H9 (cell line): ENCODE measurements at regions not wholly inside any gene's neighbourhood (a gene's known extent, or its start where the extent isn't known, plus 50 kb on each side); places are given as distances from the start of the nearest gene placed in this dataset.

Experiments used
- DNase-seq: peaks from one replicate; pipeline ENCODE4 v3.0.0-alpha.2; 2017
- H2AFZ ChIP-seq: one replicate; pipeline ENCODE4 v1.6.1; 2013; ENCODE audit warnings: mild to moderate bottlenecking, low read length, control low read depth, moderate library complexity
- H2AK5ac ChIP-seq: 2 replicates; pipeline ENCODE4 v1.6.1; 2013; ENCODE audit warnings: low read length, control low read depth, mixed read lengths; ENCODE audit not compliant: insufficient read length
- H2BK120ac ChIP-seq: one replicate; pipeline ENCODE4 v1.6.1; 2013; ENCODE audit warnings: low read depth, mild to moderate bottlenecking, low read length, control low read depth, inconsistent platforms; ENCODE audit not compliant: poor library complexity, severe bottlenecking
- H2BK12ac ChIP-seq: 2 replicates; pipeline ENCODE4 v1.6.1; 2013; ENCODE audit warnings: low read length, control low read depth, mixed read lengths, low read depth; ENCODE audit not compliant: insufficient read length
- H2BK15ac ChIP-seq: 2 replicates; pipeline ENCODE4 v1.6.1; 2013; ENCODE audit warnings: low read depth, low read length, control low read depth
- H2BK20ac ChIP-seq: one replicate; pipeline ENCODE4 v1.6.1; 2013; ENCODE audit warnings: low read depth, mild to moderate bottlenecking, low read length, control low read depth, inconsistent platforms; ENCODE audit not compliant: poor library complexity, severe bottlenecking
- H2BK5ac ChIP-seq: 2 replicates; pipeline ENCODE4 v1.6.1; 2013; ENCODE audit warnings: low read length, control low read depth, mixed read lengths; ENCODE audit not compliant: insufficient read length
- H3K14ac ChIP-seq: 2 replicates; pipeline ENCODE4 v1.6.1; 2013; ENCODE audit warnings: low read length, control low read depth; ENCODE audit not compliant: insufficient read depth
- H3K18ac ChIP-seq: 2 replicates; pipeline ENCODE4 v1.6.1; 2013; ENCODE audit warnings: low read depth, mild to moderate bottlenecking, mixed read lengths, low read length, control low read depth; ENCODE audit not compliant: insufficient read length
- H3K23ac ChIP-seq: 2 replicates; pipeline ENCODE4 v1.6.1; 2013; ENCODE audit warnings: low read length, control low read depth, mixed read lengths, low read depth; ENCODE audit not compliant: insufficient read length
- H3K23me2 ChIP-seq: 2 replicates; pipeline ENCODE4 v1.6.1; 2013; ENCODE audit warnings: low read depth, mild to moderate bottlenecking, mixed read lengths, low read length, control low read depth; ENCODE audit not compliant: insufficient read length, poor library complexity, severe bottlenecking
- H3K27ac ChIP-seq: 2 replicates; pipeline ENCODE4 v1.5.1; 2013; ENCODE audit warnings: low read length, control low read depth, mixed read lengths, low read depth; ENCODE audit not compliant: insufficient read length
- H3K27me3 ChIP-seq: 2 replicates; pipeline ENCODE4 v1.6.1; 2013; ENCODE audit warnings: low read length, control low read depth, inconsistent platforms; ENCODE audit not compliant: insufficient read depth
- H3K4ac ChIP-seq: 2 replicates; pipeline ENCODE4 v1.6.1; 2013; ENCODE audit warnings: low read depth, mild to moderate bottlenecking, control low read depth, inconsistent platforms, low read length, moderate library complexity
- H3K4me1 ChIP-seq: 2 replicates; pipeline ENCODE4 v1.6.1; 2013; ENCODE audit warnings: low read length, control low read depth, inconsistent platforms; ENCODE audit not compliant: insufficient read depth
- H3K4me2 ChIP-seq: 2 replicates; pipeline ENCODE4 v1.6.1; 2013; ENCODE audit warnings: low read length, control low read depth, mixed read lengths; ENCODE audit not compliant: insufficient read length, insufficient read depth
- H3K56ac ChIP-seq: 2 replicates; pipeline ENCODE4 v1.6.1; 2013; ENCODE audit warnings: low read depth, mild to moderate bottlenecking, mixed read lengths, low read length, control low read depth; ENCODE audit not compliant: insufficient read length
- H3K79me1 ChIP-seq: 2 replicates; pipeline ENCODE4 v1.6.1; 2013; ENCODE audit warnings: low read depth, mild to moderate bottlenecking, moderate library complexity, low read length, control low read depth, inconsistent platforms; ENCODE audit not compliant: insufficient read depth, poor library complexity, severe bottlenecking
- H3K79me2 ChIP-seq: 2 replicates; pipeline ENCODE4 v1.6.1; 2013; ENCODE audit warnings: low read length, control low read depth, inconsistent platforms; ENCODE audit not compliant: insufficient read depth
- H3K9ac ChIP-seq: 2 replicates; pipeline ENCODE4 v1.6.1; 2013; ENCODE audit warnings: low read length, control low read depth, mixed read lengths; ENCODE audit not compliant: insufficient read length; ENCODE audit errors: extremely low read depth
- H3K9me3 ChIP-seq: one replicate; pipeline ENCODE4 v1.6.1; 2013; ENCODE audit warnings: low read depth, low read length, inconsistent platforms; ENCODE audit not compliant: control insufficient read depth
- H3T11ph ChIP-seq: one replicate; pipeline ENCODE4 v1.6.1; 2013; ENCODE audit warnings: mild to moderate bottlenecking, low read length, control low read depth, inconsistent platforms
- H4K20me1 ChIP-seq: one replicate; pipeline ENCODE4 v1.6.1; 2013; ENCODE audit not compliant: control insufficient read depth, insufficient read length, insufficient read depth
- H4K5ac ChIP-seq: 2 replicates; pipeline ENCODE4 v1.6.1; 2013; ENCODE audit warnings: low read depth, mild to moderate bottlenecking, mixed read lengths, low read length, control low read depth; ENCODE audit not compliant: insufficient read length
- H4K8ac ChIP-seq: replicated peaks from 2 replicates; pipeline ENCODE4 v1.6.1; 2013; ENCODE audit warnings: low read length, control low read depth, mixed read lengths, low read depth; ENCODE audit not compliant: insufficient read length
- H4K91ac ChIP-seq: 2 replicates; pipeline ENCODE4 v1.6.1; 2013; ENCODE audit warnings: low read depth, mild to moderate bottlenecking, moderate library complexity, mixed read lengths, low read length, control low read depth; ENCODE audit not compliant: insufficient read length
- H3K27ac Mint-ChIP-seq, 3 experiments: 2 replicates in 2 of 3; 3 replicates in 1 of 3; pipeline ENCODE4 v1.8.0; 2020 to 2021; ENCODE audit warnings: mixed read lengths in 3 of 3, mild to moderate bottlenecking in 1 of 3, moderate library complexity in 1 of 3
- H3K27me3 Mint-ChIP-seq: 2 replicates; pipeline ENCODE4 v1.8.0; 2021; ENCODE audit warnings: low read depth, mild to moderate bottlenecking, moderate library complexity, mixed read lengths
- H3K36me3 Mint-ChIP-seq, 3 experiments: 2 replicates in 2 of 3; 3 replicates in 1 of 3; pipeline ENCODE4 v1.8.0; 2020 to 2021; ENCODE audit warnings: low read depth in 3 of 3, mixed read lengths in 3 of 3; ENCODE audit not compliant: insufficient read depth in 1 of 3
- H3K4me1 Mint-ChIP-seq, 2 experiments: 2 replicates each; pipeline ENCODE4 v1.8.0; 2020; ENCODE audit warnings: mixed read lengths in 2 of 2
- H3K4me3 Mint-ChIP-seq, 2 experiments: 2 replicates in 1 of 2; 3 replicates in 1 of 2; pipeline ENCODE4 v1.8.0; 2020 to 2021; ENCODE audit warnings: mild to moderate bottlenecking in 2 of 2, mixed read lengths in 2 of 2, moderate library complexity in 1 of 2
- H3K9me3 Mint-ChIP-seq, 2 experiments: 2 replicates in 1 of 2; 3 replicates in 1 of 2; pipeline ENCODE4 v1.8.0; 2020; ENCODE audit warnings: mild to moderate bottlenecking in 2 of 2, mixed read lengths in 2 of 2, moderate library complexity in 1 of 2
- CTCF ChIP-seq: fragments of 200-600 bp; sonication (generic); conservative IDR thresholded peaks from 3 replicates; pipeline ENCODE4 v1.8.0; 2021; ENCODE audit warnings: antibody characterized with exemption, mild to moderate bottlenecking

- no peaks in the 10 kb centered on the region for H3K23me2 ChIP-seq
- no peak overlapping the region for H3K23ac ChIP-seq
- no peaks in the 10 kb centered on the region for H4K20me1 ChIP-seq
- no peaks in the 10 kb centered on the region for H3K9me3 ChIP-seq
- no peak overlapping the region for H2BK15ac ChIP-seq
- Mint-ChIP-seq H3K36me3 (no peaks in the 10 kb centered on the region), H3K27ac (no peak overlapping the region), H3K4me1 (peaks cover 6 to 8% of the 10 kb centered on the region in 2 experiments), H3K4me3 (no peak overlapping the region), H3K9me3 (no peaks in the 10 kb centered on the region; a peak in 1 of 5 replicates), H3K27me3 (no peaks in the 10 kb centered on the region)
- no peaks in the 10 kb centered on the region for H3K4me1 ChIP-seq
- H3K79me2 ChIP-seq, result no peaks in the 10 kb centered on the region
- no peak overlapping the region for H2AFZ ChIP-seq
- H3K9ac ChIP-seq, result no peak overlapping the region
- no peak overlapping the region for H3K27ac ChIP-seq
- no peak overlapping the region for H3K4ac ChIP-seq
- no peak for DNase-seq
- no peak overlapping the region for H4K8ac ChIP-seq
- no peak overlapping the region for H2BK20ac ChIP-seq
- H3K18ac ChIP-seq, result no peak overlapping the region
- H2BK12ac ChIP-seq, result no peak overlapping the region
- H3K14ac ChIP-seq, result no peak overlapping the region
- H3K4me2 ChIP-seq, result no peak overlapping the region
- no peak overlapping the region for H4K91ac ChIP-seq
- H3K56ac ChIP-seq, result no peak overlapping the region
- no peak overlapping the region for H4K5ac ChIP-seq
- no peaks in the 10 kb centered on the region for H3K79me1 ChIP-seq
- no peak overlapping the region for H2BK5ac ChIP-seq
- no peak for TF ChIP-seq CTCF
- no peak overlapping the region for H2AK5ac ChIP-seq
- no peak overlapping the region for H2BK120ac ChIP-seq
- no peak overlapping the region for H3T11ph ChIP-seq
- H3K27me3 ChIP-seq, result no peaks in the 10 kb centered on the region
These were observed 108.2 kb downstream of the DIRAS3 start for GRCh38 chr1:67942274-67942673.
